ENCODE measurements at regions not wholly inside any gene's neighbourhood (a gene's known extent, or its start where the extent isn't known, plus 50 kb on each side); places are given as distances from the start of the nearest gene placed in this dataset.
"Not testable (repeated sequence)": the region's sequence is repeated elsewhere in the genome, so short reads cannot be mapped to it uniquely, and the experiment has no call there.

GRCh38 chr12:68507657-68508056 is 103.0 kb upstream of the RAP1B start:
- ATAC-seq = no peak
- no peak for DNase-seq

GRCh38 chr12:68508576-68508975 is 102.1 kb upstream of the RAP1B start:
- DNase-seq (no peak), ATAC-seq (no peak)

GRCh38 chr12:68509242-68509641 is 101.5 kb upstream of the RAP1B start:
- no peak for ATAC-seq
- DNase-seq = no peak

GRCh38 chr12:68510397-68510796 is 100.3 kb upstream of the RAP1B start:
- ATAC-seq (no peak), DNase-seq (no peak)

- no peak for ATAC-seq
- DNase-seq = no peak
These were observed 95.8 kb upstream of the RAP1B start for GRCh38 chr12:68514807-68515411.

GRCh38 chr12:68515793-68516192 is 94.9 kb upstream of the RAP1B start:
- DNase-seq (no peak), ATAC-seq (no peak)

GRCh38 chr12:68521321-68521839 is 89.3 kb upstream of the RAP1B start:
- ATAC-seq = no peak
- no peak for DNase-seq

- ATAC-seq = no peak
- no peak for DNase-seq
These were observed 88.7 kb upstream of the RAP1B start for GRCh38 chr12:68521848-68522502.

GRCh38 chr12:68529466-68529865 is 81.2 kb upstream of the RAP1B start:
- no peak for ATAC-seq
- DNase-seq = no peak

- ATAC-seq = no peak
These were observed 80.8 kb upstream of the RAP1B start for GRCh38 chr12:68529869-68530268.

GRCh38 chr12:68530299-68530698 is 80.4 kb upstream of the RAP1B start:
- DNase-seq = no peak
- ATAC-seq = no peak

More at GRCh38 chr12:68529869-68530268, 80.8 kb upstream of the RAP1B start:
- no peak for DNase-seq

GRCh38 chr12:68530965-68531364 is 79.7 kb upstream of the RAP1B start:
- DNase-seq (no peak), ATAC-seq (no peak)

- DNase-seq (no peak), ATAC-seq (no peak)
These were observed 78.4 kb upstream of the RAP1B start for GRCh38 chr12:68532204-68532886.

- ATAC-seq = no peak
- no peak for DNase-seq
These were observed 77.8 kb upstream of the RAP1B start for GRCh38 chr12:68532887-68533248.

- no peak for DNase-seq
- ATAC-seq = no peak
These were observed 76.6 kb upstream of the RAP1B start for GRCh38 chr12:68534108-68534507.

- DNase-seq (no peak), ATAC-seq (no peak)
These were observed 73.7 kb upstream of the RAP1B start for GRCh38 chr12:68536885-68537485.

- DNase-seq (no peak), ATAC-seq (no peak)
These were observed 73.1 kb upstream of the RAP1B start for GRCh38 chr12:68537571-68537970.

- DNase-seq (peak; percentile 52), ATAC-seq (peak; percentile 90)
These were observed 71.7 kb upstream of the RAP1B start for GRCh38 chr12:68538726-68539614.

- no peak for DNase-seq
- no peak for ATAC-seq
These were observed 71.1 kb upstream of the RAP1B start for GRCh38 chr12:68539615-68539952.

- not testable (repeated sequence) for ATAC-seq, DNase-seq
These were observed 69.9 kb upstream of the RAP1B start for GRCh38 chr12:68540768-68541167.

- not testable (repeated sequence) for ATAC-seq, DNase-seq
These were observed 63.4 kb upstream of the RAP1B start for GRCh38 chr12:68547318-68547717.

GRCh38 chr12:68552605-68553195 is 58.0 kb upstream of the RAP1B start:
- DNase-seq = not testable (repeated sequence)
- peak; percentile 28 for ATAC-seq

Data from stimulated activated naive CD8-positive, alpha-beta T cell treated with anti-CD3 and anti-CD28 coated beads, Interleukin-15, Interleukin-2, amounts not matched to agents 100 U/mL and 50 U/mL, for 24 hours (primary cell).